Progenitor cell of endocrine pancreas (in vitro differentiated cells): ENCODE measurements at regions not wholly inside any gene's neighbourhood (a gene's known extent, or its start where the extent isn't known, plus 50 kb on each side); places are given as distances from the start of the nearest gene placed in this dataset.

Experiments used
- DNase-seq: peaks from one replicate; pipeline ENCODE4 v3.0.0; 2021; ENCODE audit warnings: low spot score; ENCODE audit not compliant: unreplicated experiment
- H3K27ac Mint-ChIP-seq: 2 replicates; pipeline ENCODE4 v1.8.0; 2021; ENCODE audit warnings: mild to moderate bottlenecking, moderate library complexity, mixed read lengths
- H3K27me3 Mint-ChIP-seq: 2 replicates; pipeline ENCODE4 v1.8.0; 2021; ENCODE audit warnings: mixed read lengths
- H3K36me3 Mint-ChIP-seq: 2 replicates; pipeline ENCODE4 v1.8.0; 2022; ENCODE audit warnings: mixed read lengths; ENCODE audit not compliant: insufficient read depth
- H3K4me1 Mint-ChIP-seq: 2 replicates; pipeline ENCODE4 v1.8.0; 2021; ENCODE audit warnings: low read depth, mixed read lengths
- H3K4me3 Mint-ChIP-seq: 2 replicates; pipeline ENCODE4 v1.8.0; 2021; ENCODE audit warnings: low read depth, mild to moderate bottlenecking, moderate library complexity, mixed read lengths
- H3K9me3 Mint-ChIP-seq: 2 replicates; pipeline ENCODE4 v1.8.0; 2021; ENCODE audit warnings: low read depth, mixed read lengths
- CTCF ChIP-seq: fragments of 200-600 bp; sonication (generic); IDR thresholded peaks from one replicate; pipeline ENCODE4 v1.5.0; 2021; ENCODE audit warnings: antibody characterized with exemption, mild to moderate bottlenecking; ENCODE audit not compliant: unreplicated experiment

GRCh38 chr9:135332979-135333748 is 146.4 kb upstream of the PPP1R26 start:
- H3K36me3 Mint-ChIP-seq = no peaks in the 10 kb centered on the region
- no peak overlapping the region for H3K27ac Mint-ChIP-seq
- no peak for TF ChIP-seq CTCF
- peaks cover 27% of the 10 kb centered on the region for H3K27me3 Mint-ChIP-seq
- H3K4me3 Mint-ChIP-seq = no peak overlapping the region
- no peak for DNase-seq
- no peaks in the 10 kb centered on the region for H3K4me1 Mint-ChIP-seq
- no peaks in the 10 kb centered on the region for H3K9me3 Mint-ChIP-seq

DNA sequence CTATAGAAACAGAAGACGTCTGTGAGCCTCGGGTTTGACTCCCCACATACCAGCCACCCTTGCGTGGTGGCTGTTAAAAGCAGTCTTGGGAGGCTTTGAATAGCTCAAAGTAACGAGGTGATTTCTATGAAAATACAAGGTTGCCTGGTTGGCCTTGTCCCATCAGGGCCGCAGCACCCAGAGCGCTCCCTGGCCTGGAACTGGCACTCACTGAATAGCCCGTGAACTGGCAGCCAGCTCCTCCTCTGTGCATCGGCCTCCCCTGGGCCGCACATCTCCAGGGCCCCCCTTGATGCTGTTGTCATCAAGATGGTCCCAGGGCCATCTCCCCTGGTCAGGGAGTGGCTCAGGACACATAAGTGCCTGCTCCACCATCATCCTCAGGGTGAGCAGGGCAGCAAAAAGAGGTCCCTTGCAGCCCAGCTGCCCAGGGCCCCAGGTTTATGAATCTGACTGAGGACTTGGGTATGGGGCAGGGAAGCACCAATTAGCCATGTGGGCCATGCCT is 144.6 kb upstream of the PPP1R26 start:
- Mint-ChIP-seq H3K4me1 (no peaks in the 10 kb centered on the region), H3K36me3 (no peaks in the 10 kb centered on the region), H3K4me3 (no peak overlapping the region), H3K27me3 (peaks cover 33% of the 10 kb centered on the region), H3K9me3 (no peaks in the 10 kb centered on the region), H3K27ac (no peak overlapping the region)
- DNase-seq = no peak
- TF ChIP-seq CTCF = no peak

DNA sequence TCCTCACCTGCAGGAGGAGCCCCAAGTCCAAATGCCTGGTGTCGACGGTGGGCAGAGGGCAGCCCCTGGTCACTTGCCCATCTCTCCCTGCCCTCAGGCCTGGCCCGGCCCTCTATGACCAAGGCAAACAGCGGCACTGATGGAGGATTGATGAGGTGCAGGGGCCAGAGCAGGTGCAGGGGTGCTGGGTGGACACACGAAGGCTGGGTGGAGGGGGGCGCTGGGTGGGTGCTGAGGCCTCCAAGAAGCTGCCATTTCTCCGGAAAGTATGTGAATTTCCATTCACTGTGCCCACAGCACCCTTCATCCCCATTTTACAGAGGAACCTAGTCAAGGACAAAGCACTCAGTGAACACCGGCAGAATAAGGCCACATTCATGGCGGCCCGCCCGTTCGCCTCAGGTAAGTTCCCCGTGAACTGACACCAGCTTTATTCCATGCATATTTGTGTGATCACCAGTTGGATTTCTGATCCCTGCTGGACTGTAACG is 143.8 kb upstream of the PPP1R26 start:
- Mint-ChIP-seq H3K4me1 (no peaks in the 10 kb centered on the region), H3K4me3 (no peak overlapping the region), H3K9me3 (no peaks in the 10 kb centered on the region), H3K27ac (no peak overlapping the region), H3K36me3 (no peaks in the 10 kb centered on the region), H3K27me3 (peaks cover 39% of the 10 kb centered on the region)
- TF ChIP-seq CTCF = no peak
- DNase-seq = no peak

DNA sequence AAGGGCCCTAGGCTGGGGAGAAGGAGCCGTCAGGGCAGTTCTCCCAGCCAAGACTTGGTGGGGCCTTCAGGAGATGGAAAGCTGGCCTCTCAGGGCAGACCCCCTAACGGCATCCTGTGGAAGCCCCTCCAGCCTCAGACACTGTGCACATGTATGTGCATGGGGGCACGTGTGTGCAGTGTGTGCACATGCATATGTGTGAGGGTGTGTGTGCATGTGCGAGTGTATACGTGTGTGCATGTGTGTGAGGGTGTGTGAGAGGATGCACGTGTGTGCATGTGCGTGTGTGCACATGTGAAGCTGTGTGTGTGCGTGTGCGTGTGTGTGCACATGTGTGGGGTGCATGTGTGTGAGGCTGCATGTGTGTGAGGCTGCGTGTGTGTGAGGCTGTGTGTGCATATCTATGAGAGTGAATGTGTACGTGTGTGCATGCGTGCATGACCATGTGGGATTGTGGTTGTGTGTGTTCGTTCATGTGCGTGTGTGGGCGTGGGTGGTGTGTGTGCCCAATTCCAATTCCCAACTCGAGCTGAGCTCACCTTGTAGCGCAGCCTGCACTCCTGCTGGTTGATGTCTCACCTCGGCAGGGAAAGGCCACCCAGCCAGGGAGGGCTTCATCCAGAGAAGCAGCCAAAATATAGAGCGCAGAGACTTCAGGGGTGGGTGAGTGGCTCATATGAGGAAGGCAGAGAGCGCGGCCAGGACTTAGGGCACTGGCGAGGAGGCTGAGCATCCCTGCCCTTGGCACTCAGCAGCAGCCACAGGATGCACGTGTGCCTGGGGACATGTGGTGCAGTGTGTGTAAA is 142.7 kb upstream of the PPP1R26 start:
- no peaks in the 10 kb centered on the region for H3K4me1 Mint-ChIP-seq
- DNase-seq = no peak
- H3K27ac Mint-ChIP-seq = no peak overlapping the region
- no peak for TF ChIP-seq CTCF
- no peaks in the 10 kb centered on the region for H3K9me3 Mint-ChIP-seq
- H3K36me3 Mint-ChIP-seq = no peaks in the 10 kb centered on the region
- peaks cover 41% of the 10 kb centered on the region for H3K27me3 Mint-ChIP-seq
- H3K4me3 Mint-ChIP-seq = no peak overlapping the region

- no peak for DNase-seq
- TF ChIP-seq CTCF = no peak
- Mint-ChIP-seq H3K36me3 (no peaks in the 10 kb centered on the region), H3K9me3 (no peaks in the 10 kb centered on the region), H3K4me3 (no peak overlapping the region), H3K27ac (no peak overlapping the region), H3K4me1 (no peaks in the 10 kb centered on the region), H3K27me3 (peaks cover 38% of the 10 kb centered on the region)
Measured at GRCh38 chr9:135338546-135338945, 141.0 kb upstream of the PPP1R26 start.
